GM12878 (cell line): ENCODE measurements at regions not wholly inside any gene's neighbourhood (a gene's known extent, or its start where the extent isn't known, plus 50 kb on each side); places are given as distances from the start of the nearest gene placed in this dataset.
"Not testable (repeated sequence)": the region's sequence is repeated elsewhere in the genome, so short reads cannot be mapped to it uniquely, and the experiment has no call there.

ENCODE experiments used
- ATF7 ChIP-seq: fragments of 450-650 bp; IDR thresholded peaks from 2 replicates; pipeline ENCODE4 v1.6.1; 2016; ENCODE audit warnings: low read depth, mild to moderate bottlenecking
- BRCA1 ChIP-seq: IDR thresholded peaks from 2 replicates; pipeline ENCODE4 v1.6.1; 2011; ENCODE audit warnings: low read depth, low read length, improper control_type of control experiment
- CBX3 ChIP-seq: fragments of 200-600 bp; sonication (generic); IDR thresholded peaks from 2 replicates; pipeline ENCODE4 v1.6.1; 2016; ENCODE audit warnings: low read depth, borderline replicate concordance
- CHD4 ChIP-seq: fragments of 200-600 bp; sonication (generic); IDR thresholded peaks from 2 replicates; pipeline ENCODE4 v1.6.1; 2016; ENCODE audit warnings: mild to moderate bottlenecking
- ETV6 ChIP-seq, 2 experiments: fragments of 450-650 bp in 1 of 2; IDR thresholded peaks in 1 of 2; conservative IDR thresholded peaks in 1 of 2; 2 replicates each; pipeline ENCODE4 v1.6.1; 2014; ENCODE audit warnings: antibody characterized with exemption in 1 of 2, borderline replicate concordance in 1 of 2, low read depth in 1 of 2, mild to moderate bottlenecking in 1 of 2, moderate library complexity in 1 of 2
- EZH2 ChIP-seq: IDR thresholded peaks from 2 replicates; pipeline ENCODE4 v1.6.1; 2012; ENCODE audit warnings: low read depth, mild to moderate bottlenecking, control low read depth, inconsistent platforms, low read length, borderline replicate concordance; ENCODE audit not compliant: control insufficient read depth
- NFIC ChIP-seq: IDR thresholded peaks from 2 replicates; pipeline ENCODE4 v1.6.1; 2012; ENCODE audit warnings: low read depth, mild to moderate bottlenecking, inconsistent platforms, low read length, moderate library complexity
- POLR2A ChIP-seq: IDR thresholded peaks from 2 replicates; pipeline ENCODE4 v1.6.1; 2011; ENCODE audit warnings: low read depth, mild to moderate bottlenecking, low read length
- POLR2AphosphoS5 ChIP-seq: IDR thresholded peaks from 2 replicates; pipeline ENCODE4 v1.6.1; 2011; ENCODE audit warnings: mild to moderate bottlenecking, low read length, inconsistent platforms
- SPI1 ChIP-seq: IDR thresholded peaks from 2 replicates; pipeline ENCODE4 v1.6.1; 2011; ENCODE audit warnings: low read depth, mild to moderate bottlenecking, low read length, moderate library complexity, borderline replicate concordance; ENCODE audit not compliant: insufficient read depth
- SUZ12 ChIP-seq: fragments of 200-600 bp; sonication (generic); IDR thresholded peaks from one replicate; pipeline ENCODE4 v1.6.1; 2018; ENCODE audit warnings: antibody characterized with exemption, mild to moderate bottlenecking; ENCODE audit not compliant: unreplicated experiment
- TF ChIP-seq, protein P1 (sequence below), 3 experiments: IDR thresholded peaks in 2 of 3; conservative IDR thresholded peaks in 1 of 3; 2 replicates each; pipeline ENCODE4 v1.5.1; 2011; ENCODE audit warnings: low read depth in 3 of 3, low read length in 3 of 3, mild to moderate bottlenecking in 3 of 3, control low read depth in 2 of 3, moderate library complexity in 2 of 3, inconsistent platforms in 1 of 3, mixed read lengths in 1 of 3; ENCODE audit not compliant: control insufficient read depth in 2 of 3, insufficient read depth in 1 of 3; ENCODE audit errors: extremely low read depth in 1 of 3
- TF ChIP-seq, protein P2 (sequence below): IDR thresholded peaks from 2 replicates; pipeline ENCODE4 v1.6.1; 2011; ENCODE audit warnings: low read depth, mild to moderate bottlenecking, low read length, moderate library complexity, borderline replicate concordance; ENCODE audit errors: extremely low read depth

DNA sequence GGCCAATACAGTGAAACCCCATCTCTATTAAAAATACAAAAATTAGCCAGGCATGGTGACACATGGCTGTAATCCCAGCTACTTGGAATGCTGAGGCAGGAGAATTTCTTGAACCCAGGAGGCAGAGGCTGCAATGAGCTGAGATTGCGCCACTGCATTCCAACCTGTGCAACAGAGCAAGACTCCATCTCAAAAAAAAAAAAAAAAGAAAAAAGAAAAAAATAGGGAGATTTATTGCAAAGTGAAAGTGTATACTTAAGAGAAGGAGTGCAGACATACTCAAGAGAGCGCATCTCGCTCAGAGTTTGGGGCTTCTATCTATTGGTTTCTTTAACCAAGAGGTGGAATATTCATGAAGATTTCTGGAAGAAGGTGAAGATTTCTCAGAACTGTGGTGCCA, 708.4 kb downstream of the XPNPEP1 start:
- TF ChIP-seq BRCA1; CHD4; SUZ12; EZH2; NFIC; POLR2A; ETV6 (conservative IDR thresholded peaks at IDR 0.05 in 1 of 2, IDR thresholded peaks at IDR 0.05 in 1 of 2; ENCODE audit: borderline replicate concordance in 1 of 2, low read depth in 1 of 2); ATF7; POLR2AphosphoS5; CBX3; SPI1: not testable (repeated sequence)
- TF ChIP-seq, protein P1, sequence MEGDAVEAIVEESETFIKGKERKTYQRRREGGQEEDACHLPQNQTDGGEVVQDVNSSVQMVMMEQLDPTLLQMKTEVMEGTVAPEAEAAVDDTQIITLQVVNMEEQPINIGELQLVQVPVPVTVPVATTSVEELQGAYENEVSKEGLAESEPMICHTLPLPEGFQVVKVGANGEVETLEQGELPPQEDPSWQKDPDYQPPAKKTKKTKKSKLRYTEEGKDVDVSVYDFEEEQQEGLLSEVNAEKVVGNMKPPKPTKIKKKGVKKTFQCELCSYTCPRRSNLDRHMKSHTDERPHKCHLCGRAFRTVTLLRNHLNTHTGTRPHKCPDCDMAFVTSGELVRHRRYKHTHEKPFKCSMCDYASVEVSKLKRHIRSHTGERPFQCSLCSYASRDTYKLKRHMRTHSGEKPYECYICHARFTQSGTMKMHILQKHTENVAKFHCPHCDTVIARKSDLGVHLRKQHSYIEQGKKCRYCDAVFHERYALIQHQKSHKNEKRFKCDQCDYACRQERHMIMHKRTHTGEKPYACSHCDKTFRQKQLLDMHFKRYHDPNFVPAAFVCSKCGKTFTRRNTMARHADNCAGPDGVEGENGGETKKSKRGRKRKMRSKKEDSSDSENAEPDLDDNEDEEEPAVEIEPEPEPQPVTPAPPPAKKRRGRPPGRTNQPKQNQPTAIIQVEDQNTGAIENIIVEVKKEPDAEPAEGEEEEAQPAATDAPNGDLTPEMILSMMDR (IDR thresholded peaks at IDR 0.05 in 2 of 3, conservative IDR thresholded peaks at IDR 0.05 in 1 of 3; ENCODE audit: control insufficient read depth in 2 of 3, extremely low read depth in 1 of 3, insufficient read depth in 1 of 3, low read depth in 3 of 3, low read length in 3 of 3): not testable (repeated sequence)
- TF ChIP-seq, protein P2, sequence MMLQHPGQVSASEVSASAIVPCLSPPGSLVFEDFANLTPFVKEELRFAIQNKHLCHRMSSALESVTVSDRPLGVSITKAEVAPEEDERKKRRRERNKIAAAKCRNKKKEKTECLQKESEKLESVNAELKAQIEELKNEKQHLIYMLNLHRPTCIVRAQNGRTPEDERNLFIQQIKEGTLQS: not testable (repeated sequence)
